Stomach smooth muscle (tissue), 2 donors: ENCODE measurements at regions not wholly inside any gene's neighbourhood (a gene's known extent, or its start where the extent isn't known, plus 50 kb on each side); places are given as distances from the start of the nearest gene placed in this dataset.

ENCODE experiments used
- H3K27ac ChIP-seq: one replicate; pipeline ENCODE4 v1.7.0; 2013; ENCODE audit warnings: mild to moderate bottlenecking, low read length, inconsistent platforms
- H3K27me3 ChIP-seq, 2 donors: one replicate each; pipeline ENCODE4 v1.7.0; 2013; ENCODE audit warnings: low read length in 2 of 2; ENCODE audit not compliant: insufficient read depth in 2 of 2, control insufficient read depth in 1 of 2
- H3K36me3 ChIP-seq, 2 donors: one replicate each; pipeline ENCODE4 v1.7.0; 2013; ENCODE audit warnings: low read length in 2 of 2; ENCODE audit not compliant: control insufficient read depth in 2 of 2, insufficient read depth in 2 of 2
- H3K4me1 ChIP-seq: one replicate; pipeline ENCODE4 v1.7.0; 2013; ENCODE audit warnings: low read length; ENCODE audit not compliant: control insufficient read depth, insufficient read depth
- H3K4me3 ChIP-seq, 2 donors: one replicate each; pipeline ENCODE4 v1.7.0; 2013; ENCODE audit warnings: low read length in 2 of 2
- H3K9ac ChIP-seq, 2 donors: one replicate each; pipeline ENCODE4 v1.7.0; 2013; ENCODE audit warnings: low read length in 2 of 2, mild to moderate bottlenecking in 1 of 2
- H3K9me3 ChIP-seq, 2 donors: one replicate each; pipeline ENCODE4 v1.7.0; 2013; ENCODE audit warnings: low read length in 2 of 2; ENCODE audit not compliant: control insufficient read depth in 2 of 2
- donor health status: healthy.
- donor health status: Pancreatic carcinoma.

GRCh38 chr13:23510979-23511735 is 59.1 kb upstream of the TNFRSF19 start:
- Histone ChIP-seq H3K9me3 (no peaks in the 10 kb centered on the region), H3K9ac (no peak overlapping the region), H3K4me3 (no peak overlapping the region), H3K4me1 (no peaks in the 10 kb centered on the region), H3K36me3 (no peaks in the 10 kb centered on the region), H3K27me3 (no peaks in the 10 kb centered on the region), H3K27ac (no peak overlapping the region)

DNA sequence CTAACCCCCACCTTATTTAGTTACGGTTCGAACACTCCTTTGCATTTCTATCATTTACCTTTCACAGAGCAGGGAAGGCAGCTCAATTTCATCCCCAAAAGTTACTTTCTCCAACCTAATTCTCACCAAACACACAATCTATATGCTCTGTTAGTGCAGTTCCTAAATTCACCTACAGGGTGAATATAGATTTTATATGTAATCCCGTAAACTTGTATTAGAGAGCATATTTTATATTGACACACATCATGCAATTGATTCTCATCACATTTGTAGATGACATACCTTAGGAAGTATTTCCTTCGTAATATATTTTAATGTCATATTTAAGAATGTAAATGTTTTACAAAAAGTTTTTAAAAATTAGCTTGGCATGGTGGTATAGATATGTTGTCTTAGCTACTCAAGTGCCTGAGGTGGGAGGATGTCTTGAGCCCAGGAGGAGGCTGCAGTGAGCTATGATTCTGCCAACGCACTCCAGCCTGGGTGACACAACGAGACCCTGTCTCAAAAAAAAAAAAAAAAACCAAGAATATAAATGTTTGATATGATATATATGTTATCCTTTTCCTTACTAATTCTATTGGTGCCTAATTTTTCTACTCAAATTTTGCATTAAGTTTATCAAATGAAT is 57.3 kb upstream of the TNFRSF19 start:
- Histone ChIP-seq H3K4me3 (no peak overlapping the region), H3K4me1 (no peaks in the 10 kb centered on the region), H3K27ac (no peak overlapping the region), H3K9ac (no peak overlapping the region), H3K9me3 (no peaks in the 10 kb centered on the region), H3K36me3 (no peaks in the 10 kb centered on the region), H3K27me3 (no peaks in the 10 kb centered on the region)

GRCh38 chr13:23513455-23513854 is 56.8 kb upstream of the TNFRSF19 start:
- no peaks in the 10 kb centered on the region for H3K36me3 ChIP-seq
- no peaks in the 10 kb centered on the region for H3K4me1 ChIP-seq
- H3K4me3 ChIP-seq = no peak overlapping the region
- no peaks in the 10 kb centered on the region for H3K27me3 ChIP-seq
- no peak overlapping the region for H3K9ac ChIP-seq
- H3K9me3 ChIP-seq = no peaks in the 10 kb centered on the region
- no peak overlapping the region for H3K27ac ChIP-seq

GRCh38 chr13:23514076-23514475 is 56.1 kb upstream of the TNFRSF19 start:
- H3K9ac ChIP-seq = no peak overlapping the region
- H3K27me3 ChIP-seq = no peaks in the 10 kb centered on the region
- no peak overlapping the region for H3K27ac ChIP-seq
- H3K36me3 ChIP-seq = no peaks in the 10 kb centered on the region
- H3K4me3 ChIP-seq = no peak overlapping the region
- H3K9me3 ChIP-seq = no peaks in the 10 kb centered on the region
- H3K4me1 ChIP-seq = no peaks in the 10 kb centered on the region

- no peaks in the 10 kb centered on the region for H3K9me3 ChIP-seq
- no peaks in the 10 kb centered on the region for H3K4me1 ChIP-seq
- no peak overlapping the region for H3K4me3 ChIP-seq
- H3K27ac ChIP-seq = no peak overlapping the region
- no peaks in the 10 kb centered on the region for H3K27me3 ChIP-seq
- no peak overlapping the region for H3K9ac ChIP-seq
- no peaks in the 10 kb centered on the region for H3K36me3 ChIP-seq
These were observed 55.1 kb upstream of the TNFRSF19 start for GRCh38 chr13:23515116-23515515.

DNA sequence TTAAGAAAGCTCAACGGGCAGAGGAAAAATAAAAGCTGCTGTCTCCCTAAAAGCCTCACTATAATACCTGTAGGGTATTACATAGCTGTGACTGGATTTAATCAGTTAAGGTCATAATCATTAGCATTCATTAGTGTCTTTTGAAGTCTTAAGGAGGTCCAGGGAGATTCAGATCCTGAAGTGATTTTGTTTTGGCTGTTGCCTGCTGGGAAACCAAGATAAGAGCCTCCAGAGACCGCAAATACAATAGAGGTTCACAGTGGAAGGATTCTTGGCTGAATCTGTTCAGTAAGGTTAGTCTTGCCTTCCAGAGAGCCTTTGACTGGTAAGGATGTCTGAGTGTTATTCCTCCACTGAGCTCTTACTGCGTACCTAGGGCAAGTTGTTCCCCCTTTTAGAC is 54.0 kb upstream of the TNFRSF19 start:
- Histone ChIP-seq H3K27ac (no peak overlapping the region), H3K36me3 (no peaks in the 10 kb centered on the region), H3K9me3 (no peaks in the 10 kb centered on the region)

DNA sequence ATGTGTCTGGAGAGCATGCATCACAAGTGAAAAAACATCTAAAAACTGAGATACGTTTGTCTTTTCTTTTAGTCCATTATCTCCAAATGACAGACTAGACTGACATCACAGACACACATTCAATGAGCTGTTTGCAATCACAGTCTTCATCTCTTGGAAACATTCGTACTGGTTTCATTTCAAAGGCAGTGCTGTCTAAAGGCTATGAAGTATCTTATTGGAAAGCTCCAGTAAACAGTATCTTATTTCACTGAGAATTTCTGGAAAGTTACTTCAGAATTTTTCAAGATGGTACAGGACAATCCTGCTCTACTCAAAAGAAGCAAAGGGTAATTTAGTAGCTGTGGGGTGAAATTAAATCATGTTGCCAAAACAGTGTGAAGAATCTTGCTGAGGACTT is 53.5 kb upstream of the TNFRSF19 start:
- no peaks in the 10 kb centered on the region for H3K4me1 ChIP-seq
- no peaks in the 10 kb centered on the region for H3K36me3 ChIP-seq
- H3K9ac ChIP-seq = no peak overlapping the region
- H3K27me3 ChIP-seq = no peaks in the 10 kb centered on the region
- no peak overlapping the region for H3K27ac ChIP-seq
- H3K4me3 ChIP-seq = no peak overlapping the region
- no peaks in the 10 kb centered on the region for H3K9me3 ChIP-seq

More for the DNA sequence above, 54.0 kb upstream of the TNFRSF19 start:
- Histone ChIP-seq H3K9ac (no peak overlapping the region), H3K4me3 (no peak overlapping the region), H3K4me1 (no peaks in the 10 kb centered on the region), H3K27me3 (no peaks in the 10 kb centered on the region)

GRCh38 chr13:23518231-23518630 is 52.0 kb upstream of the TNFRSF19 start:
- Histone ChIP-seq H3K27me3 (no peaks in the 10 kb centered on the region), H3K9ac (no peak overlapping the region), H3K9me3 (no peaks in the 10 kb centered on the region), H3K4me3 (no peak overlapping the region), H3K36me3 (no peaks in the 10 kb centered on the region), H3K4me1 (no peaks in the 10 kb centered on the region), H3K27ac (no peak overlapping the region)
